Loucy (cell line): ENCODE measurements at regions not wholly inside any gene's neighbourhood (a gene's known extent, or its start where the extent isn't known, plus 50 kb on each side); places are given as distances from the start of the nearest gene placed in this dataset.

Experiments
- H2AFZ ChIP-seq: fragments of 200-600 bp; sonication (generic); 2 replicates; pipeline ENCODE4 v1.6.0; 2016; ENCODE audit warnings: antibody characterized with exemption, mild to moderate bottlenecking, low read length, moderate library complexity
- H3F3A ChIP-seq: fragments of 200-600 bp; 2 replicates; pipeline ENCODE4 v1.6.0; 2016; ENCODE audit warnings: antibody characterized with exemption, low read depth, mild to moderate bottlenecking
- H3K27me3 ChIP-seq: fragments of 200-600 bp; sonication (generic); 2 replicates; pipeline ENCODE4 v1.6.1; 2014; ENCODE audit warnings: low read length, mild to moderate bottlenecking; ENCODE audit not compliant: insufficient read depth, poor library complexity, severe bottlenecking
- H3K36me3 ChIP-seq: fragments of 200-600 bp; sonication (generic); 2 replicates; pipeline ENCODE4 v1.6.1; 2016; ENCODE audit warnings: low read length; ENCODE audit not compliant: insufficient read depth
- H3K4me1 ChIP-seq: fragments of 200-600 bp; sonication (generic); 2 replicates; pipeline ENCODE4 v1.5.1; 2014; ENCODE audit warnings: low read length, mild to moderate bottlenecking; ENCODE audit not compliant: insufficient read depth, poor library complexity, severe bottlenecking
- H3K4me2 ChIP-seq: fragments of 200-600 bp; sonication (generic); 2 replicates; pipeline ENCODE4 v1.6.0; 2014; ENCODE audit warnings: antibody characterized with exemption, low read length, low read depth, mild to moderate bottlenecking; ENCODE audit not compliant: poor library complexity, severe bottlenecking
- H3K4me3 ChIP-seq: fragments of 200-600 bp; sonication (generic); 2 replicates; pipeline ENCODE4 v1.5.1; 2014; ENCODE audit warnings: low read length, mild to moderate bottlenecking, mixed read lengths; ENCODE audit not compliant: poor library complexity, severe bottlenecking
- H3K79me2 ChIP-seq: fragments of 200-600 bp; sonication (generic); 2 replicates; pipeline ENCODE4 v1.6.1; 2014; ENCODE audit warnings: low read length; ENCODE audit not compliant: insufficient read depth
- H3K9ac ChIP-seq: fragments of 200-600 bp; sonication (generic); 2 replicates; pipeline ENCODE4 v1.6.0; 2014; ENCODE audit warnings: mild to moderate bottlenecking, low read depth, low read length, moderate library complexity; ENCODE audit not compliant: poor library complexity, severe bottlenecking
- H3K9me2 ChIP-seq: fragments of 200-600 bp; sonication (generic); replicated peaks from 2 replicates; pipeline ENCODE4 v1.6.1; 2016; ENCODE audit warnings: low read depth, low read length, mixed read lengths
- H3K9me3 ChIP-seq: fragments of 200-600 bp; sonication (generic); 2 replicates; pipeline ENCODE4 v1.6.1; 2014; ENCODE audit warnings: mild to moderate bottlenecking, antibody characterized with exemption, low read length, low read depth; ENCODE audit not compliant: insufficient read depth
- H4K20me1 ChIP-seq: fragments of 200-600 bp; sonication (generic); 2 replicates; pipeline ENCODE4 v1.6.0; 2014; ENCODE audit warnings: antibody characterized with exemption, low read length, mild to moderate bottlenecking; ENCODE audit not compliant: insufficient read depth, poor library complexity, severe bottlenecking
- CTCF ChIP-seq: fragments of 200-600 bp; sonication (generic); conservative IDR thresholded peaks from 2 replicates; pipeline ENCODE4 v1.5.1; 2014; ENCODE audit warnings: mild to moderate bottlenecking, antibody characterized with exemption, low read length
- EZH2phosphoT487 ChIP-seq: fragments of 200-600 bp; IDR thresholded peaks from 2 replicates; pipeline ENCODE4 v1.6.1; 2018; ENCODE audit warnings: antibody characterized with exemption, mild to moderate bottlenecking, moderate library complexity, borderline replicate concordance

GRCh38 chr10:44647473-44647872 lies 262.6 kb upstream of the CXCL12 start:
- Histone ChIP-seq H3K27me3 (no peaks in the 10 kb centered on the region), H3K36me3 (no peaks in the 10 kb centered on the region), H3K4me1 (no peaks in the 10 kb centered on the region), H4K20me1 (no peaks in the 10 kb centered on the region), H3K4me3 (no peak overlapping the region), H3K9me2 (no peaks in the 10 kb centered on the region), H3K9me3 (no peaks in the 10 kb centered on the region), H3K79me2 (no peaks in the 10 kb centered on the region), H2AFZ (no peak overlapping the region), H3K9ac (no peak overlapping the region), H3K4me2 (no peak overlapping the region), H3F3A (no peaks in the 10 kb centered on the region)
- TF ChIP-seq CTCF (no peak), EZH2phosphoT487 (no peak)

GRCh38 chr10:44647877-44648542 lies 263.1 kb upstream of the CXCL12 start:
- Histone ChIP-seq H3K4me2 (no peak overlapping the region), H4K20me1 (no peaks in the 10 kb centered on the region), H3K9me2 (no peaks in the 10 kb centered on the region), H3K4me1 (no peaks in the 10 kb centered on the region), H3K9ac (no peak overlapping the region), H3K36me3 (no peaks in the 10 kb centered on the region), H3K79me2 (no peaks in the 10 kb centered on the region), H3K4me3 (no peak overlapping the region), H3K27me3 (no peaks in the 10 kb centered on the region), H3K9me3 (no peaks in the 10 kb centered on the region), H3F3A (no peaks in the 10 kb centered on the region), H2AFZ (no peak overlapping the region)
- no peak for TF ChIP-seq EZH2phosphoT487
- TF ChIP-seq CTCF: no peak

GRCh38 chr10:44650691-44651661 lies 260.2 kb upstream of the TMEM72 start:
- H3K9me3 ChIP-seq: no peaks in the 10 kb centered on the region
- no peak for TF ChIP-seq CTCF
- TF ChIP-seq EZH2phosphoT487: no peak

More at GRCh38 chr10:44650691-44651661, 260.2 kb upstream of the TMEM72 start:
- Histone ChIP-seq H3F3A (no peaks in the 10 kb centered on the region), H3K9ac (no peak overlapping the region), H3K9me2 (no peaks in the 10 kb centered on the region), H3K36me3 (no peaks in the 10 kb centered on the region), H4K20me1 (no peaks in the 10 kb centered on the region), H2AFZ (no peak overlapping the region), H3K27me3 (no peaks in the 10 kb centered on the region), H3K79me2 (no peaks in the 10 kb centered on the region), H3K4me2 (no peak overlapping the region), H3K4me1 (no peaks in the 10 kb centered on the region), H3K4me3 (no peak overlapping the region)
